ENCODE measurements at regions not wholly inside any gene's neighbourhood (a gene's known extent, or its start where the extent isn't known, plus 50 kb on each side); places are given as distances from the start of the nearest gene placed in this dataset.

DNA sequence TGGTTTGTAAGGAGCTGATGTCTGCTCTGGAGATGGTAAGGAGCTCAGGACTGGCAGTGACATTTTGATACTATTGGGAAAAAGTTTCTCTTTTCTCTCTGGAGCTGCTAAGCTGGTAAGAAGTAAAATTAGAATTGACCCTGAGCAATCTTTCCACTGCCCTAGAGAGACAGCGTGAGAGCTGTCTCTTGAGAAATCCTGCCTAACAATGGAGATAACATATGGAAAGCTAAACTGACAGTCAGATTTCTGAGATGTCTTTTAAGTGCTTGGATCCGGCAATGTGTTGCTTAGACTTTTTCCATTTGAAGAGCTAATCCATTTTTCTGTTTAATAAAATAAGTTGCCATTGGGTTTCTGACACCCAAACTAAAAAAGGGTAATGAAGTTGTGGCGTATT lies 302.4 kb downstream of the KCNS3 start:
- H3K36me3 ChIP-seq (ENCODE audit: insufficient read depth, low read length): no peaks in the 10 kb centered on the region
- H3K27ac ChIP-seq (ENCODE audit: low read length): no peak overlapping the region
- no peaks in the 10 kb centered on the region for H3K27me3 ChIP-seq (ENCODE audit: low read length)
- H3K4me1 ChIP-seq (ENCODE audit: low read length): no peaks in the 10 kb centered on the region
- no peak overlapping the region for H3K4me3 ChIP-seq (ENCODE audit: low read length)
- no peak overlapping the region for H3K4me2 ChIP-seq (ENCODE audit: low read depth, low read length, poor library complexity, severe bottlenecking)
- no peaks in the 10 kb centered on the region for H3K9me2 ChIP-seq (replicated peaks; ENCODE audit: insufficient read depth, low read length)
- no peak overlapping the region for H2AFZ ChIP-seq (ENCODE audit: low read length)
- DNase-seq: no peak
- no peaks in the 10 kb centered on the region for H3K9me3 ChIP-seq (ENCODE audit: low read length)
- no peak overlapping the region for H3K9ac ChIP-seq (ENCODE audit: low read length)
- H3K79me2 ChIP-seq (ENCODE audit: low read length): no peaks in the 10 kb centered on the region
- no peaks in the 10 kb centered on the region for H4K20me1 ChIP-seq (ENCODE audit: insufficient read depth, low read depth, low read length)

DNA sequence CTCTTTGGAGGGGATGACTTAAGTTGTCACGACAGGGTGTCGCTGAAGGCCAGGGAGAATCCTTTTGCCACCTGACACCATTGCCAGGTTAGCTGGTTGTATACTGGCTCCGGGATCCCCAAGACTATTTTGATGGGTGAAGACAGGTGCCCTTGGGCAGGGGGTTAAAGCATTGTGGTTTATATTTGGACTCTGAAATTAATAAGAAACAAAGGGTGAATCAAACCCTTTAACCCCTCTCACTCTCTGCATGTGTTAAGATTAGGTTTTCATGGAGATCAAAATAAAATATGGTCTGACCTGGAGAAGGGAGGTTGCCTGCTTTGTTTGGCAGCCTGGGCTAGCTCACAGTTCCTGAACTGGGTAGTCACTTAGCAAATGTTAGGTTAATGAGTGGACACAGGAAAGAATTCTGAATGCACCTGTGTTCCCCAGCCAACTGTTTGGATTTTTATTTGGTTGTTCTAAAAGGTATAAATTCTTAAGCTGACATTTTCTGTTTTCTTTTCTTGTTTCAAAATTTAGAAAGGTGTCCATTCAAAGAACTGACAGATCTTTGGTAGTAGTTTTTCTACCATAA lies 301.7 kb downstream of the KCNS3 start:
- Histone ChIP-seq H3K4me1 (ENCODE audit: low read length) (no peaks in the 10 kb centered on the region), H3K9ac (ENCODE audit: low read length) (no peak overlapping the region), H2AFZ (ENCODE audit: low read length) (no peak overlapping the region), H3K27ac (ENCODE audit: low read length) (no peak overlapping the region), H3K9me2 (replicated peaks; ENCODE audit: insufficient read depth, low read length) (no peaks in the 10 kb centered on the region), H3K79me2 (ENCODE audit: low read length) (no peaks in the 10 kb centered on the region), H3K4me2 (ENCODE audit: low read depth, low read length, poor library complexity, severe bottlenecking) (no peak overlapping the region), H3K4me3 (ENCODE audit: low read length) (no peak overlapping the region), H3K9me3 (ENCODE audit: low read length) (no peaks in the 10 kb centered on the region), H3K36me3 (ENCODE audit: insufficient read depth, low read length) (no peaks in the 10 kb centered on the region), H4K20me1 (ENCODE audit: insufficient read depth, low read depth, low read length) (no peaks in the 10 kb centered on the region), H3K27me3 (ENCODE audit: low read length) (no peaks in the 10 kb centered on the region)
- no peak for DNase-seq

DNA sequence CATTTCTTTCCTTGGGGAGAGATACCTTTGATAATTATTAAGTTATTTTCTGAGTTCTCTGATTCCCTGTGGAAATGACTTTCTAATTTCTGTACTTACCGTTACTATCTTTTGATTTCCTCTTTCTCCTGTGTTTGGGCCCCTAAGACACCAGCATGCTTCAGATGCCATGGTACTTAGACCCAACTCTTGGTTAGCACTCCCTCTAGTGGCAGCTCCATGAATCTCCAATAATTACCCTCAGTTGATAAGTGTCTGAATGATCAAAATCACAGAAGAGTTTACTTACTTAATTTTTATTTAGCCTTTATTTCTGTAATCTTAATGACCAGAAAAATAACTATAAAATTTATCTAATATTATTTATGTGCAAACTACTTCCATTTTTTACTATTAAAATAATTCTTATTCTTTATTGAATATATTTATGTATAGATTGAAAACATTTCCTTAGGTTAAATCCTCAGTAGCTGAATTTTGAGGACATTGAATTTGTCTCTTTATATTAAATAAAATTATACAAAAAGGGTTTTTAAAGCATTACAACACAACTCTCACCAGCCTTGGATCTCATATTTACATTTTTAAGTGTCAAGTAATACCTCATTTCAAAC lies 300.4 kb downstream of the KCNS3 start:
- no peaks in the 10 kb centered on the region for H3K27me3 ChIP-seq (ENCODE audit: low read length)
- DNase-seq: peak; percentile 90

DNA sequence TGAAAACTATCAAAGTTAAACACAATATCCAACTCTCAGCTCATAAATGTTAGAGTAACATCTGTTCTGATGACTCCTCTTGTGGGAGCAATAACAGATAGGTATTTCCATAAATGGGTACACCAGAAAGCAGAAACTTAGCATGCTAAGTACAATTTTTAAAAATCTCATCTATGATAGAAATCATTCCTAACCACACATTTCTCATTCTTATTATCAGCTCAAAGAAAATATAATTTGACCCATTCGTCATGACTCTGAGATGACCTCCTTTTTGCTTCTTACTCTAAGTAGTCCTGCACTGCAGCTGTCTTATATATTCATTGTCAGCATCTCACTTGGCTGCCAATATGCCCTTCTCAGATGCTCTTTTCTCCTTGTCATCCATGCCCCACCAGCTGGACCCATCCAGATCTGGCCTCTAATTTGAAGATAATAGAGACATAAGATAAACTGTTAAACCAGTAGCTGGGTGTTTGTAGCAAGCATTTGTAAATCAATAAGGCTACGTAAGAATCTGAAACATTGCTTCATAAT lies 298.3 kb downstream of the KCNS3 start:
- Histone ChIP-seq H3K27me3 (ENCODE audit: low read length) (no peaks in the 10 kb centered on the region), H2AFZ (ENCODE audit: low read length) (no peak overlapping the region), H3K27ac (ENCODE audit: low read length) (no peak overlapping the region), H4K20me1 (ENCODE audit: insufficient read depth, low read depth, low read length) (no peaks in the 10 kb centered on the region), H3K4me2 (ENCODE audit: low read depth, low read length, poor library complexity, severe bottlenecking) (no peak overlapping the region), H3K36me3 (ENCODE audit: insufficient read depth, low read length) (no peaks in the 10 kb centered on the region), H3K4me3 (ENCODE audit: low read length) (no peak overlapping the region), H3K4me1 (ENCODE audit: low read length) (no peaks in the 10 kb centered on the region), H3K9me2 (replicated peaks; ENCODE audit: insufficient read depth, low read length) (no peaks in the 10 kb centered on the region), H3K9ac (ENCODE audit: low read length) (no peak overlapping the region), H3K9me3 (ENCODE audit: low read length) (no peaks in the 10 kb centered on the region), H3K79me2 (ENCODE audit: low read length) (no peaks in the 10 kb centered on the region)
- no peak for DNase-seq

More for the DNA sequence above, 300.4 kb downstream of the KCNS3 start:
- Histone ChIP-seq H3K36me3 (ENCODE audit: insufficient read depth, low read length) (no peaks in the 10 kb centered on the region), H3K9ac (ENCODE audit: low read length) (no peak overlapping the region), H3K9me3 (ENCODE audit: low read length) (no peaks in the 10 kb centered on the region), H3K4me1 (ENCODE audit: low read length) (no peaks in the 10 kb centered on the region), H3K9me2 (replicated peaks; ENCODE audit: insufficient read depth, low read length) (no peaks in the 10 kb centered on the region), H3K79me2 (ENCODE audit: low read length) (no peaks in the 10 kb centered on the region), H3K4me2 (ENCODE audit: low read depth, low read length, poor library complexity, severe bottlenecking) (no peak overlapping the region), H4K20me1 (ENCODE audit: insufficient read depth, low read depth, low read length) (no peaks in the 10 kb centered on the region), H3K27ac (ENCODE audit: low read length) (no peak overlapping the region), H3K4me3 (ENCODE audit: low read length) (no peak overlapping the region), H2AFZ (ENCODE audit: low read length) (no peak overlapping the region)

DNA sequence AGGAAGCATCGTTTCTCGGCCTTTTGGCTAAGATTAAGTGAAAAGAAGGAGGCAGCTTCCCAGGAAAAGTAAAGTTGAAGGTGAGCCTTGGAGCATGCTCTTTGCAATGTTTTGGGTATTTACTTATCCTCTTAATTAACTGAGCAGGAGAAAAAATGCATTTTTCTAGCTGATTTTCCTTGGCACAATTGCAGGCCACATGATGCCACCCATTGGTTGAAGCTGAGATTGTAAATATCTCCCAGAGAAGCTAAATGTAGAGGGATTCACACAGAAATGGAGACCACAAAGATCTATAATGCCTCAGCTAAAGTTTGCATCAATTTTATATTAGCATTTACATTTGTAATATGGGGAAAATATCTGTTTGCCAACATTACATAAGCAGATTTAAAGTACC lies 294.1 kb downstream of the KCNS3 start:
- no peak overlapping the region for H2AFZ ChIP-seq (ENCODE audit: low read length)
- no peak overlapping the region for H3K4me3 ChIP-seq (ENCODE audit: low read length)
- DNase-seq: no peak
- no peaks in the 10 kb centered on the region for H3K9me3 ChIP-seq (ENCODE audit: low read length)
- no peak overlapping the region for H3K27ac ChIP-seq (ENCODE audit: low read length)
- H4K20me1 ChIP-seq (ENCODE audit: insufficient read depth, low read depth, low read length): no peaks in the 10 kb centered on the region
- H3K9me2 ChIP-seq (replicated peaks; ENCODE audit: insufficient read depth, low read length): no peaks in the 10 kb centered on the region
- no peak overlapping the region for H3K4me2 ChIP-seq (ENCODE audit: low read depth, low read length, poor library complexity, severe bottlenecking)
- no peaks in the 10 kb centered on the region for H3K79me2 ChIP-seq (ENCODE audit: low read length)
- H3K4me1 ChIP-seq (ENCODE audit: low read length): no peaks in the 10 kb centered on the region
- no peaks in the 10 kb centered on the region for H3K36me3 ChIP-seq (ENCODE audit: insufficient read depth, low read length)
- H3K27me3 ChIP-seq (ENCODE audit: low read length): no peaks in the 10 kb centered on the region
- H3K9ac ChIP-seq (ENCODE audit: low read length): no peak overlapping the region

DNA sequence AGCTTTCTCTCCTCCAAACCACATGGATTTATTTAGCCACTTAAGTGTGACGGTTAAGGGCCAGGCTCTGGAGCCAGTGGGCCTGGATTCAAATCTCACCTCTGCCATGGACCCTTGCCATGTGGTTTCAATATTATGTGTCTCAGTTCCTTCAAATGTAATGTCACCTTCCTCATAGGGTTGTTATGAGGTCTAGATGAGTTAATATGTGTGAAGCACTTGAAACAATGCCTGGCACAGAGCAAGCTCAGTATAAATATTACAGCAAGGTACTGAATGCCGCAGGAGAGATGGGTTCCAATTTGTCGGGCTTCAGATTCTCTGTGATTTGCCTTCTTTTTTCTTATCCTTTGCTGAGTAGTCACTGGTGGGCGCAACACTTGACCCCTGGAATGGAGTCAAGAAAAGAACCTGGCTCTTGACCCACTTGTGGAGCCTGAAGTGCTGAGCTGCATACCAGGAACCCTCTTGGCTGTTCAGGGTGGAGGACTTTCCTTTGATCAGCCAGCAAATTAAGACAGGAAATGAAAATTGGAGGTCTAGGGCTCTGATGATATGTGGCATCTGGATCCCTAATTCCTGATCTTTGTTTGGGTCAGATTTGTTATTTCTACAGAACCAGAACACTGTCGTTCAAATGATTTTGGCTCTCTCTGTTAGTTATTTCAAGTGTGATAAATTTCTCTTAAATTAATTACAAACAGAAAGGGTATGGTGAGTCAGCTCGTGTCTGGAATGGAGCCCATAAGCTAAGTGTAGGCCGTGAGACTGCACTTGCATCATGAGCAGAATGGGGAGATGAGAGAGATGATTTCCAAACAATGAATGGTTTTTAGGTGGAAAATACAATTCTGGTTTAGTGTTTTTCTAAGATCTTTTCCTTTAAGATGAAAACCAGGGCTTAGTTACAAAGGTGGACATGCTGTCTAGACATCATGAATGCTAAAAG lies 293.0 kb downstream of the KCNS3 start:
- Histone ChIP-seq H3K4me3 (ENCODE audit: low read length) (no peak overlapping the region), H3K27ac (ENCODE audit: low read length) (no peak overlapping the region), H3K36me3 (ENCODE audit: insufficient read depth, low read length) (no peaks in the 10 kb centered on the region), H3K9me3 (ENCODE audit: low read length) (no peaks in the 10 kb centered on the region), H3K9ac (ENCODE audit: low read length) (no peak overlapping the region), H3K4me1 (ENCODE audit: low read length) (no peaks in the 10 kb centered on the region), H3K79me2 (ENCODE audit: low read length) (no peaks in the 10 kb centered on the region), H4K20me1 (ENCODE audit: insufficient read depth, low read depth, low read length) (no peaks in the 10 kb centered on the region), H3K9me2 (replicated peaks; ENCODE audit: insufficient read depth, low read length) (no peaks in the 10 kb centered on the region), H3K27me3 (ENCODE audit: low read length) (no peaks in the 10 kb centered on the region), H2AFZ (ENCODE audit: low read length) (no peak overlapping the region), H3K4me2 (ENCODE audit: low read depth, low read length, poor library complexity, severe bottlenecking) (no peak overlapping the region)
- no peak for DNase-seq

DNA sequence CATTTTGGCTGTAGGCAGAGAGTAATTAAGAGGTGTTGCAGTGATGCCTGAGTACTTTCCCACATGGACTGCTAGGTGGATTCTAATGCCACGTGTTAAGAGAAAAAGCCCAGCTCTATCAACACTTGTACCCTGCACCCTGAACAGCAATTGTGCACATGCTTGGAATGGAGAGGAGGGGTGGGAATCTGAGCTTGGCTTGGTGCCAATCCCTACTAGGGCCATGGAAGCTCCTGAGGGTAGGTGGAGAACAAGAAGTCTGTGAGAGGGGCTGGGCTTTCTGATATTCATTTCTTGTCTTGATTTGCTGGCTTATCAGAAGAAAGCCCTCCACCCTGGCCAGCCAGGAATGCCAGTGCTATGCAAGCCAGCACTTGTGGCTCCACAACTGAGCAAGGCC lies 292.2 kb downstream of the KCNS3 start:
- H3K27ac ChIP-seq (ENCODE audit: low read length): no peak overlapping the region
- no peak overlapping the region for H3K4me3 ChIP-seq (ENCODE audit: low read length)
- no peaks in the 10 kb centered on the region for H3K27me3 ChIP-seq (ENCODE audit: low read length)
- H3K79me2 ChIP-seq (ENCODE audit: low read length): no peaks in the 10 kb centered on the region
- no peak for DNase-seq
- no peaks in the 10 kb centered on the region for H3K9me3 ChIP-seq (ENCODE audit: low read length)
- H3K9ac ChIP-seq (ENCODE audit: low read length): no peak overlapping the region
- no peaks in the 10 kb centered on the region for H4K20me1 ChIP-seq (ENCODE audit: insufficient read depth, low read depth, low read length)
- H3K4me1 ChIP-seq (ENCODE audit: low read length): no peaks in the 10 kb centered on the region
- H2AFZ ChIP-seq (ENCODE audit: low read length): no peak overlapping the region
- no peaks in the 10 kb centered on the region for H3K36me3 ChIP-seq (ENCODE audit: insufficient read depth, low read length)
- no peak overlapping the region for H3K4me2 ChIP-seq (ENCODE audit: low read depth, low read length, poor library complexity, severe bottlenecking)
- H3K9me2 ChIP-seq (replicated peaks; ENCODE audit: insufficient read depth, low read length): no peaks in the 10 kb centered on the region

DNA sequence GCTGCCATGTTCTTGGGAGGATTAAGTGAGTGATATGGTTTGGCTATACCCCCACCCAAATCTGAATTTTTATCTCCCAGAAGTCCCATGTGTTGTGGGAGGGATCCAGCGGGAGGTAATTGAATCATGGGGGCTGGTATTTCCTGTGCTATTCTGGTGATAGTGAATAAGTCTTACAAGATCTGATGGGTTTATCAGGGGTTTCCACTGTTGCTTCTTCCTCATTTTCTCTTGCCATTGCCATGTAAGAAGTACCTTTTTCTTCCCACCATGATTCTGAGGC lies 291.4 kb downstream of the KCNS3 start:
- H3K27me3 ChIP-seq (ENCODE audit: low read length): no peaks in the 10 kb centered on the region

More for the DNA sequence above, 291.4 kb downstream of the KCNS3 start:
- no peaks in the 10 kb centered on the region for H3K4me1 ChIP-seq (ENCODE audit: low read length)
- no peak overlapping the region for H3K9ac ChIP-seq (ENCODE audit: low read length)
- no peak overlapping the region for H3K4me3 ChIP-seq (ENCODE audit: low read length)
- H3K79me2 ChIP-seq (ENCODE audit: low read length): no peaks in the 10 kb centered on the region
- H2AFZ ChIP-seq (ENCODE audit: low read length): no peak overlapping the region
- no peak overlapping the region for H3K27ac ChIP-seq (ENCODE audit: low read length)
- no peaks in the 10 kb centered on the region for H3K9me2 ChIP-seq (replicated peaks; ENCODE audit: insufficient read depth, low read length)
- no peak for DNase-seq
- no peaks in the 10 kb centered on the region for H4K20me1 ChIP-seq (ENCODE audit: insufficient read depth, low read depth, low read length)
- H3K4me2 ChIP-seq (ENCODE audit: low read depth, low read length, poor library complexity, severe bottlenecking): no peak overlapping the region
- H3K36me3 ChIP-seq (ENCODE audit: insufficient read depth, low read length): no peaks in the 10 kb centered on the region
- H3K9me3 ChIP-seq (ENCODE audit: low read length): no peaks in the 10 kb centered on the region
